OCI-LY7 (cell line): ENCODE measurements at regions not wholly inside any gene's neighbourhood (a gene's known extent, or its start where the extent isn't known, plus 50 kb on each side); places are given as distances from the start of the nearest gene placed in this dataset.

Experiments
- CTCF ChIP-seq: fragments of 200-600 bp; sonication (generic); conservative IDR thresholded peaks from 2 replicates; pipeline ENCODE4 v1.5.1; 2014; ENCODE audit warnings: mild to moderate bottlenecking, antibody characterized with exemption, low read length, moderate library complexity, mixed read lengths
- EZH2phosphoT487 ChIP-seq: fragments of 200-600 bp; sonication (generic); IDR thresholded peaks from 2 replicates; pipeline ENCODE4 v1.6.1; 2018; ENCODE audit warnings: low read depth, borderline replicate concordance, mild to moderate bottlenecking, mixed run types, antibody characterized with exemption, low read length, moderate library complexity, mixed read lengths

GRCh38 chr12:86550218-86551145 is 294.3 kb upstream of the MGAT4C start:
- TF ChIP-seq CTCF, result no peak
- TF ChIP-seq EZH2phosphoT487, result no peak
